HepG2 (cell line): ENCODE measurements at regions not wholly inside any gene's neighbourhood (a gene's known extent, or its start where the extent isn't known, plus 50 kb on each side); places are given as distances from the start of the nearest gene placed in this dataset.

ENCODE experiments used
- ATAC-seq: fragments of 200-7000 bp; cut with Tn5 transposase; 3 replicates; pipeline ENCODE4 v1.9.1; 2020; ENCODE audit warnings: mild to moderate bottlenecking, moderate library complexity
- BruUV-seq: library from RNA; stranded (reverse); fragments of 400-500 nt; replicated peaks from 2 replicates; lab custom pipeline; 2021; lab: Mats Ljungman, UMichigan
- CTCF ChIA-PET: fragments of 300-600 bp; formaldehyde crosslinking; extraction: SDS; loops from one replicate; lab custom pipeline; 2021; ENCODE audit warnings: low total read pairs, inconsistent platforms, low intra/inter-chr PET ratio; lab: Yijun Ruan, JAX
- POLR2A ChIA-PET: fragments of 350-600 bp; sonication (Branson Sonifier 250); formaldehyde crosslinking; loops from one replicate; lab custom pipeline; 2020; ENCODE audit warnings: antibody characterized with exemption, inconsistent platforms; lab: Yijun Ruan, JAX
- DNase-seq: peaks from one replicate; pipeline ENCODE4 v3.0.0-alpha.2; 2015; ENCODE audit warnings: low spot score
- FAIRE-seq: peaks from 3 replicates; lab custom pipeline; 2011; peaks lifted over from hg19 to GRCh38; lab: Jason Lieb, UNC
- H2AFZ ChIP-seq: one replicate; pipeline ENCODE4 v1.6.1; 2011; ENCODE audit warnings: low read length, inconsistent platforms
- H3K27ac ChIP-seq: fragments of 300-600 bp; 3 replicates; pipeline ENCODE4 v1.8.0; 2011; ENCODE audit warnings: mixed run types, mild to moderate bottlenecking, mixed read lengths, low read length, inconsistent platforms; ENCODE audit not compliant: insufficient read depth; ENCODE audit errors: extremely low read length
- H3K27me3 ChIP-seq, 2 experiments: fragments of 200-600 bp in 1 of 2; 2 replicates in 1 of 2; 3 replicates in 1 of 2; pipeline versions ENCODE4 v1.6.0 to v1.8.0; 2011; ENCODE audit warnings: low read length in 2 of 2, mild to moderate bottlenecking in 2 of 2, moderate library complexity in 2 of 2, inconsistent platforms in 1 of 2; ENCODE audit not compliant: insufficient read depth in 2 of 2, control insufficient read depth in 1 of 2
- H3K36me3 ChIP-seq, 2 experiments: fragments of 200-600 bp in 1 of 2; replicated peaks in 1 of 2; 2 replicates in 1 of 2; 3 replicates in 1 of 2; pipeline versions ENCODE4 v1.5.1 to v1.8.0; 2011; ENCODE audit warnings: low read length in 2 of 2, inconsistent platforms in 1 of 2; ENCODE audit not compliant: insufficient read depth in 2 of 2, control insufficient read depth in 1 of 2
- H3K4me1 ChIP-seq: 2 replicates; pipeline ENCODE4 v1.5.1; 2012; ENCODE audit warnings: low read length, inconsistent platforms; ENCODE audit not compliant: insufficient read depth
- H3K4me2 ChIP-seq: 2 replicates; pipeline ENCODE4 v1.6.0; 2011; ENCODE audit warnings: low read depth, low read length, inconsistent platforms
- H3K4me3 ChIP-seq, 3 experiments: fragments of 200-600 bp in 1 of 3; sonication (generic), shearing (Covaris generic) in 1 of 3; replicated peaks in 1 of 3; 2 replicates each; pipeline ENCODE4 v1.5.1; 2011 to 2016; ENCODE audit warnings: low read length in 3 of 3, inconsistent platforms in 2 of 3, low read depth in 2 of 3, mild to moderate bottlenecking in 2 of 3, control low read depth in 1 of 3, mixed read lengths in 1 of 3; ENCODE audit not compliant: insufficient read depth in 1 of 3
- H3K79me2 ChIP-seq: one replicate; pipeline ENCODE4 v1.6.1; 2011; ENCODE audit warnings: low read length, inconsistent platforms; ENCODE audit not compliant: insufficient read depth
- H3K9ac ChIP-seq: 2 replicates; pipeline ENCODE4 v1.6.0; 2011; ENCODE audit warnings: mild to moderate bottlenecking, low read depth, low read length, inconsistent platforms; ENCODE audit not compliant: insufficient read depth
- H3K9me3 ChIP-seq: 2 replicates; pipeline ENCODE4 v1.5.1; 2012; ENCODE audit warnings: mild to moderate bottlenecking, low read length
- H4K20me1 ChIP-seq: 2 replicates; pipeline ENCODE4 v1.6.0; 2011; ENCODE audit warnings: inconsistent platforms, mild to moderate bottlenecking, low read length, moderate library complexity; ENCODE audit not compliant: insufficient read depth
- BRD4 ChIP-seq: sonication (generic); formaldehyde crosslinking; IDR thresholded peaks from 2 replicates; pipeline ENCODE4 v1.4.0; 2020; ENCODE audit warnings: missing genetic modification reagents
- IKZF1 ChIP-seq: fragments of 450-650 bp; IDR thresholded peaks from 2 replicates; pipeline ENCODE4 v1.7.1; 2016
- SP2 ChIP-seq: sonication (generic); formaldehyde crosslinking; IDR thresholded peaks from 2 replicates; pipeline ENCODE4 v1.5.1; 2020; ENCODE audit warnings: mild to moderate bottlenecking, missing genetic modification reagents
- ZC3H4 ChIP-seq: sonication (generic); formaldehyde crosslinking; IDR thresholded peaks from 2 replicates; pipeline ENCODE4 v1.4.0; 2020; ENCODE audit warnings: missing genetic modification reagents, borderline replicate concordance
- ZNF33A ChIP-seq: sonication (generic); formaldehyde crosslinking; IDR thresholded peaks from 2 replicates; pipeline ENCODE4 v1.5.1; 2020; ENCODE audit warnings: missing genetic modification reagents, mild to moderate bottlenecking, moderate library complexity, borderline replicate concordance
- ZNF441 ChIP-seq: sonication (generic); formaldehyde crosslinking; IDR thresholded peaks from 2 replicates; pipeline ENCODE4 v1.7.0; 2021; ENCODE audit warnings: missing genetic modification reagents, borderline replicate concordance
- ZNF891 ChIP-seq: sonication (generic); formaldehyde crosslinking; IDR thresholded peaks from 2 replicates; pipeline ENCODE4 v1.5.0; 2020; ENCODE audit warnings: mild to moderate bottlenecking, missing genetic modification reagents
- in situ Hi-C: cut with HindIII; loops from 2 replicates; pipeline ENCODE4 v1.10.0; 2017; ENCODE audit warnings: low pct_unique_long_range_greater_than_20kb; ENCODE audit not compliant: extremely low pct_ligation_motif_present
- intact Hi-C: fragments of 100-400 bp; cut with micrococcal nuclease; formaldehyde crosslinking; loops from one replicate; pipeline ENCODE4 v1.10.0; 2022; ENCODE audit not compliant: unreplicated experiment
- TF ChIP-seq, protein P1 (sequence below): sonication (generic); formaldehyde crosslinking; IDR thresholded peaks from 2 replicates; pipeline ENCODE4 v1.9.0; 2021; ENCODE audit warnings: missing genetic modification reagents, borderline replicate concordance
- TF ChIP-seq, protein P2 (sequence below): sonication (generic); formaldehyde crosslinking; IDR thresholded peaks from 2 replicates; pipeline ENCODE4 v1.4.0; 2020; ENCODE audit warnings: missing genetic modification reagents, borderline replicate concordance
- TF ChIP-seq, protein P3 (sequence below): sonication (generic); formaldehyde crosslinking; IDR thresholded peaks from 2 replicates; pipeline ENCODE4 v1.8.0; 2022; ENCODE audit warnings: mild to moderate bottlenecking, missing genetic modification reagents

DNA sequence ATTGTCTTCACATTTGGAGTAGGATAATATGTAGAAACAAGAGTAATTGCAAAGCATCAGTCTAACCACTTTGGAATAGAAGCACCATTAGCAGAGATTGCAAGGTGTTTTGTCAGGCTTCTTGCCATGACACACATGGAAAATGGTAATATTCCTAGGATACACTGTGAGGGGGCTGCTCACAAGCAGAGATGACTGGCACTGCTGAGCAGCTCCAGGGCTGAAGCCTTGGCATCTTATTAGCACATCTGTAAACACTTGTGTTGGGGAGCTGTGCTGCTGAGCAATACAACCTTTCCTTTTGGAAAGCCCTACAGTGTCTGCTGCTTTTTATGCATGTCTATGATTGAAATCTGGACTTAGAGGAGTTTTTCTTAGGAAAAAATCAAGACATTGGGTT is 602.2 kb downstream of the XIRP2 start:
- Histone ChIP-seq H3K9me3 (no peaks in the 10 kb centered on the region), H3K27ac (no peak overlapping the region), H2AFZ (no peak overlapping the region), H3K4me2 (no peak overlapping the region), H3K4me1 (no peaks in the 10 kb centered on the region), H3K4me3 (no peak overlapping the region), H3K9ac (no peak overlapping the region), H3K36me3 (no peaks in the 10 kb centered on the region), H4K20me1 (no peaks in the 10 kb centered on the region), H3K27me3 (no peaks in the 10 kb centered on the region), H3K79me2 (no peaks in the 10 kb centered on the region)
- CTCF ChIA-PET, result no interaction called here
- DNase-seq (no peak), FAIRE-seq (no peak), ATAC-seq (no peak)
- BruUV-seq, result no TSS peak
- intact Hi-C loops, result no loop called here
- in situ Hi-C loops, result no loop called here
- POLR2A ChIA-PET, result no interaction called here
- TF ChIP-seq SP2 (no peak), ZC3H4 (CRISPR knock-in tag) (no peak), ZNF891 (CRISPR knock-in tag) (no peak), IKZF1 (no peak), BRD4 (CRISPR knock-in tag) (no peak), ZNF441 (CRISPR knock-in tag) (no peak), ZNF33A (no peak)
- TF ChIP-seq, protein P1, sequence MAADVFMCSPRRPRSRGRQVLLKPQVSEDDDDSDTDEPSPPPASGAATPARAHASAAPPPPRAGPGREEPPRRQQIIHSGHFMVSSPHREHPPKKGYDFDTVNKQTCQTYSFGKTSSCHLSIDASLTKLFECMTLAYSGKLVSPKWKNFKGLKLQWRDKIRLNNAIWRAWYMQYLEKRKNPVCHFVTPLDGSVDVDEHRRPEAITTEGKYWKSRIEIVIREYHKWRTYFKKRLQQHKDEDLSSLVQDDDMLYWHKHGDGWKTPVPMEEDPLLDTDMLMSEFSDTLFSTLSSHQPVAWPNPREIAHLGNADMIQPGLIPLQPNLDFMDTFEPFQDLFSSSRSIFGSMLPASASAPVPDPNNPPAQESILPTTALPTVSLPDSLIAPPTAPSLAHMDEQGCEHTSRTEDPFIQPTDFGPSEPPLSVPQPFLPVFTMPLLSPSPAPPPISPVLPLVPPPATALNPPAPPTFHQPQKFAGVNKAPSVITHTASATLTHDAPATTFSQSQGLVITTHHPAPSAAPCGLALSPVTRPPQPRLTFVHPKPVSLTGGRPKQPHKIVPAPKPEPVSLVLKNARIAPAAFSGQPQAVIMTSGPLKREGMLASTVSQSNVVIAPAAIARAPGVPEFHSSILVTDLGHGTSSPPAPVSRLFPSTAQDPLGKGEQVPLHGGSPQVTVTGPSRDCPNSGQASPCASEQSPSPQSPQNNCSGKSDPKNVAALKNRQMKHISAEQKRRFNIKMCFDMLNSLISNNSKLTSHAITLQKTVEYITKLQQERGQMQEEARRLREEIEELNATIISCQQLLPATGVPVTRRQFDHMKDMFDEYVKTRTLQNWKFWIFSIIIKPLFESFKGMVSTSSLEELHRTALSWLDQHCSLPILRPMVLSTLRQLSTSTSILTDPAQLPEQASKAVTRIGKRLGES (CRISPR knock-in tag), result no peak
- TF ChIP-seq, protein P2, sequence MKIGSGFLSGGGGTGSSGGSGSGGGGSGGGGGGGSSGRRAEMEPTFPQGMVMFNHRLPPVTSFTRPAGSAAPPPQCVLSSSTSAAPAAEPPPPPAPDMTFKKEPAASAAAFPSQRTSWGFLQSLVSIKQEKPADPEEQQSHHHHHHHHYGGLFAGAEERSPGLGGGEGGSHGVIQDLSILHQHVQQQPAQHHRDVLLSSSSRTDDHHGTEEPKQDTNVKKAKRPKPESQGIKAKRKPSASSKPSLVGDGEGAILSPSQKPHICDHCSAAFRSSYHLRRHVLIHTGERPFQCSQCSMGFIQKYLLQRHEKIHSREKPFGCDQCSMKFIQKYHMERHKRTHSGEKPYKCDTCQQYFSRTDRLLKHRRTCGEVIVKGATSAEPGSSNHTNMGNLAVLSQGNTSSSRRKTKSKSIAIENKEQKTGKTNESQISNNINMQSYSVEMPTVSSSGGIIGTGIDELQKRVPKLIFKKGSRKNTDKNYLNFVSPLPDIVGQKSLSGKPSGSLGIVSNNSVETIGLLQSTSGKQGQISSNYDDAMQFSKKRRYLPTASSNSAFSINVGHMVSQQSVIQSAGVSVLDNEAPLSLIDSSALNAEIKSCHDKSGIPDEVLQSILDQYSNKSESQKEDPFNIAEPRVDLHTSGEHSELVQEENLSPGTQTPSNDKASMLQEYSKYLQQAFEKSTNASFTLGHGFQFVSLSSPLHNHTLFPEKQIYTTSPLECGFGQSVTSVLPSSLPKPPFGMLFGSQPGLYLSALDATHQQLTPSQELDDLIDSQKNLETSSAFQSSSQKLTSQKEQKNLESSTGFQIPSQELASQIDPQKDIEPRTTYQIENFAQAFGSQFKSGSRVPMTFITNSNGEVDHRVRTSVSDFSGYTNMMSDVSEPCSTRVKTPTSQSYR (CRISPR knock-in tag), result no peak
- TF ChIP-seq, protein P3, sequence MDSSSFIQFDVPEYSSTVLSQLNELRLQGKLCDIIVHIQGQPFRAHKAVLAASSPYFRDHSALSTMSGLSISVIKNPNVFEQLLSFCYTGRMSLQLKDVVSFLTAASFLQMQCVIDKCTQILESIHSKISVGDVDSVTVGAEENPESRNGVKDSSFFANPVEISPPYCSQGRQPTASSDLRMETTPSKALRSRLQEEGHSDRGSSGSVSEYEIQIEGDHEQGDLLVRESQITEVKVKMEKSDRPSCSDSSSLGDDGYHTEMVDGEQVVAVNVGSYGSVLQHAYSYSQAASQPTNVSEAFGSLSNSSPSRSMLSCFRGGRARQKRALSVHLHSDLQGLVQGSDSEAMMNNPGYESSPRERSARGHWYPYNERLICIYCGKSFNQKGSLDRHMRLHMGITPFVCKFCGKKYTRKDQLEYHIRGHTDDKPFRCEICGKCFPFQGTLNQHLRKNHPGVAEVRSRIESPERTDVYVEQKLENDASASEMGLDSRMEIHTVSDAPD (CRISPR knock-in tag), result no peak
